Inflammatory macrophage treated with lipopolysaccharide for 1 hour (primary cell): ENCODE measurements at regions not wholly inside any gene's neighbourhood (a gene's known extent, or its start where the extent isn't known, plus 50 kb on each side); places are given as distances from the start of the nearest gene placed in this dataset.
A peak's percentile ranks its signal among the peaks of the same experiment; 100 is the strongest.
"Not testable (repeated sequence)": the region's sequence is repeated elsewhere in the genome, so short reads cannot be mapped to it uniquely, and the experiment has no call there.

Experiments
- DNase-seq, 2 donors: peaks; one replicate each; pipeline ENCODE4 v3.0.0-alpha.2; 2020 to 2022

DNA sequence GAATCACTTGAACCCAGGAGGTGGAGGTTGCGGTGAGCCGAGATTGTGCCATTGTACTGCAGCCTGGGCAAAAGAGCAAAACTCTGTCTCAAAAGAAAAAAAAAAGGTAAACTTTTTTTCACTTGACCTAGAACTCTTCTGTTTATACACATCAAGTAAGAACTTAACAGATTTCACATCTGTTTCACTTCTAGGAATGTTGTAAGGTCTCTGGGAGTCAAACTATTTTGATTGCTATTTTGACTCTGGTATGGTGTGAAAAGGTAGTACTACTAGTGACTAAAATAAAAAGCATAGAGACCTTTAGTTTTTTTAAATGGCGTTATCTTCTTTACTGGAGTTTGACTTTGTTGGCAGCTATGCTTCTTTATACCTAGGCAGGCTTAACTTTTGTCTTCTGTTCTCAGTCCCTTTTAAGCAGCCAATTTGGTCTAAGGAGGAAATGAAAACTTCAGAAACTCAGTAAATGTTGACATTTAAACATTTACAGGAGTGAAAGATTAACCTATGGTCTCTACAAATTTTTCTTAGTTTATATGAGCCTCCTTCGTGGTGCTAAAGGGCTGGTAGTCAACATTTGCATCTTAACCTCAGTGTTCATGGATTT, 84.7 kb downstream of the METTL2B start:
- not testable (repeated sequence) for DNase-seq

- DNase-seq, result not testable (repeated sequence)
These were observed 86.2 kb downstream of the METTL2B start for GRCh38 chr7:128562795-128563194.

- not testable (repeated sequence) for DNase-seq
These were observed 87.7 kb downstream of the METTL2B start for GRCh38 chr7:128564123-128564700.

DNA sequence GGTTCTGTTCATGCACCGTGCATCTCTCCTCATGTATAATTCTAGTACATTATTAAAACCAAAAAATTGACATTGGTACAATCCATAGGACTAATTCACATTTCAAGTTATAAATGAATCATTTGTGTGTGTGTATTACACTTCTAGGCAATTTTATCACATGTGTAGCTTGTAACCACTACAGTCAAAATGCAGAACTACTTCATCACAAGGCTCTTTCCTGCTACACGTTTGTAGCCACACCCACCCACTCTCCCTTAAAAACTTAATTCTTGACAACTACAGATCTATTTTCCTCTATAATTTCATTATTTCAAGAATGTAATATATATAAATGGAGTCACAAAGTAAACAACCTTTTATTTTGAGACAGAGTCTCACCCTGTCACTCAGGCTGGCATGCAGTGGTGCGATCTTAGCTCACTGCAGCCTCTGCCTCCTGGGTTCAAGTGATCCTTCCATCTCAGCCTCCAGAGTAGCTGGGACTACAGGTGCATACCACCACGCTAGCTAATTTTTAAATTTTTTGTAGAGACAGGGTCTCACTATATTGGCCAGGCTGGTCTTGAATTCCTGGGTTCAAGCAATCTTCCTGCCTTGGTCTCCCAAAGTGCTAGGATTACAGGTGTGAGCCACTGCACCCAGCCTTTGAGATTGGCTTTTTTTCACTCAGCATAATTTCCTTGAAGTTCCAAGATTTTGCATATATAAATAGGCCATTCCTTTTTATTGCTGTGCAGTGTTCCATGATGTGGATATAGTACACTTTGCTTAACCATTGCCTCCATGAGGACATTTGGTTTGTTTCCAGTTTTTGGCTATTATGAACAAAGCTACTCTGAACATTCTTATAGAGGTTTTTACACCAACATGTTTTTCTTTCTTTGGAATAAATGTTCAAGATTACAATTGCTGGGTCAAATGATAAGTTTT, 88.7 kb downstream of the METTL2B start:
- DNase-seq, result peak; percentile 37 to 55

DNA sequence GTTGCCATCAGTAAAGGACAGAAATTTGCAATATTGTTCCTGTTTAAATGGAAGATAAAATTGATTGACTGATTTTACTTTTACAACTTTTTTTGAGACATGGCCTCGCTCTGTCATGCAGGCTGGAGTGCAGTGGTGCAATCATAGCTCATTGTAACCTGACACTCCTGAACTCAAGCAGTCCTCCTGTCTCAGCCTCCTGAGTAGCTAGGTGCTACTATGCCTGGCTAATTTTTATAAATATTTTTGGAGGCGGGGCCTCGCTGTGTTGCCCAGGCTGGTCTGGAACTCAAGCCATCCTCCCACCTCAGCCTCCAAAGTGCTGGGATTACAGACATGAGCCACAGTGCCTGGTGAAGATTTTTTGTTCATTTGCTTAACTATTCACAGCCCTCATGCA, 96.8 kb upstream of the GARIN1A start:
- not testable (repeated sequence) for DNase-seq

DNA sequence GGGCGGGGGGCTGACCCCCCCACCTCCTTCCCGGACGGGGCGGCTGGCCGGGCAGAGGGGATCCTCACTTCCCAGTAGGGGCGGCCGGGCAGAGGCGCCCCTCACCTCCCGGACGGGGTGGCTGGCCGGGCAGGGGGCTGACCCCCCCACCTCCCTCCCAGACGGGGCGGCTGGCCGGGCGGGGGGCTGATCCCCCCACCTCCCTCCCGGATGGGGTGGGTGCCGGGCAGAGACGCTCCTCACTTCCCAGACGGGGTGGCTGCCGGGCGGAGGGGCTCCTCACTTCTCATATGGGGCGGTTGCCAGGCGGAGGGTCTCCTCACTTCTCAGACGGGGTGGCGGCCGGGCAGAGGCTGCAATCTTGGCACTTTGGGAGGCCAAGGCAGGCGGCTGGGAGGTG, 95.1 kb upstream of the GARIN1A start:
- not testable (repeated sequence) for DNase-seq

- not testable (repeated sequence) for DNase-seq
These were observed 92.2 kb upstream of the GARIN1A start for GRCh38 chr7:128579843-128580242.

- DNase-seq, result not testable (repeated sequence)
These were observed 91.0 kb upstream of the GARIN1A start for GRCh38 chr7:128581100-128581499.

GRCh38 chr7:128581825-128582561, 90.1 kb upstream of the GARIN1A start:
- not testable (repeated sequence) for DNase-seq

DNA sequence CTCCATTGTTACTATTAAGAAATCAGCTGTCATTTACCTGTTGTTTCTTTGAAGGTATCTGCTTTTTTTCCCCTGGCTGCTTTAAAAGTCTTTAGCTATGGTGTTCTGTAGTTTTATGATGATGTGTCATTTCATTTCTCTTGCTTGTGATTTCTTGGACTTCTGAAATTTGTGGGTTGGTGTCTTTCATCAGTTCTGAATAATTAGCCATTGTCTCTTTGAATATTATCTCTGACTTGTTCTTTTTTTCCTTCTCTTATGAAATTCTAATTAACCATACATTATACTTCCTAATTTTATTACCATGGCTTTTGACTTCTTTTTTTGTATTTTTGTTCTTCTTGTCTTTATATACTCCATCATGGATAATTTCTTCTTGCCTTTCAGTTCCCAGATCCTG, 85.4 kb upstream of the GARIN1A start:
- DNase-seq, result not testable (repeated sequence)

DNA sequence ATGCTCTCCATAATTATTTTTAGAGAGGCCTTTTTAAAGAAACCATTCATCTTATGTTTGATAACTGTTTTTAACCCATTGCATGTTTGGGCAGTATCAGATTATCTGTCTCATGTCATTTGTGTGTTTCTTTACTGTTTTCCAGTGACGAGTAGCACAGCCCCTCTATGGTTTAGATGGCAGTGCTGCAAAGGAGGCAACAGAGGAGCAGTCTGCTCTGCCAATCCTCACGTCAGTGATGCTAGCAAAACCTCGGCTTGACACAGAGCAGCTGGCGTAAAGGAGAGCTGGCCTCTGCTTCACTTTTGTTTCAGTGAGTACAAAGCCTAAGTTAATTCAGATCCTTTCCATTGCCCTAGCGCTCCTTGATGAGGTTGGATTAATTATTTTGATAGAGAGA, 80.4 kb upstream of the GARIN1A start:
- no peak for DNase-seq

DNA sequence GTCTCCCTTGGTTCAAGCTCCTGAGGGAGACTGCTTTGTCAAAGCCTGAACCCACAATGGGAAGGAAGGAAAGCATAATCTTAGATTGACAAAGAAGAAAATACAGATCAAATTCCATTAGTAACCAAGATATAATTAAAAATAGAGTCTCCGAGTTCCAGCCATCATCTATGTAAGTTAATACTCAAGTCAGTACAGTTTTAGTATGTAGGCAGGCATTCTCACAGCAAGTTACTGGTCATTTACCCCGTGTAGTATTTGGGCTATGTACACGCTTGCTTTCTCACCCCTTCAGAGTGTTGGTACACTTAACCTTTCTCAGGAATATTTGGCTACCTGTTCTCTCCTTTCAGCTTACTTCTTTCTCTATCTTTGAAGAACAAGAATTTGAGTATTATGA, 79.9 kb upstream of the GARIN1A start:
- not testable (repeated sequence) for DNase-seq

- DNase-seq, result peak; percentile 63 to 94
These were observed 78.0 kb upstream of the GARIN1A start for GRCh38 chr7:128594061-128594460.

DNA sequence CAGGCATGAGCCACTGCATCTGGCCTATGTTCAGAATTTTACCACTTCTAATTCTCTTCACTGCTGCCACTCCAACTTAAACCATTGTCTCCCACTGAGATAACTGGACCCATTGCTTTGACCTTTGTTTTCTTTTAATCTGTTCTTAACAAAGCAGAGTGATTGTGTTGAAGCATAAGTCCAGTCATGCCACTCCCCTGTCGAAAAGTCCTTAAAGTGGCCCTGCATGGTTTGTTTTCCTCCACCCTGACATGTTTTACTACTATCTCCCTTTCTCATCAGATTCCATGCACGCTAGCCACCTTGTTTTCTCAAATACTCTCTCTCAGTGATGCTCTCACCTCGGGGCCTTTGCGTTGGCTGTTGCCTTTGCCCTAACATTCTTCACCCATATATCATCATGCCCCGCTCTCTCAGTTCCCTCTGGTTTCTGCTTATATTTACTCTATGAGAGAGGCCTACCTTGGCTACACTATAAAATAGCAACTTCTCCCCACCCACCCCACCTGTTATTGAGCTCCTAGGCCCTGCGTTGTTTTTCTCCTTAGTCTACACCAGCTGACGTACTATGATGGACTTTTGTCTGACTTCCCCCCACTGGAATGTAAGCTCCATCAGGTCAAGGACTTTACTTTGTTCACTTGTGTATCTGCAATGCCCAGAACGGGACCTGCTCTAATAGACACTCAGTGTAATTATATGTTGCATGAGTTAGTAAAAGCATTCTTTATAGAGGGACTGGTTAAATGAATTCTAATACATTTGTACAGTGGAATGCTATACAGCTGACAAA, 75.6 kb upstream of the GARIN1A start:
- not testable (repeated sequence) for DNase-seq

GRCh38 chr7:128598946-128599345, 73.1 kb upstream of the GARIN1A start:
- not testable (repeated sequence) for DNase-seq

DNA sequence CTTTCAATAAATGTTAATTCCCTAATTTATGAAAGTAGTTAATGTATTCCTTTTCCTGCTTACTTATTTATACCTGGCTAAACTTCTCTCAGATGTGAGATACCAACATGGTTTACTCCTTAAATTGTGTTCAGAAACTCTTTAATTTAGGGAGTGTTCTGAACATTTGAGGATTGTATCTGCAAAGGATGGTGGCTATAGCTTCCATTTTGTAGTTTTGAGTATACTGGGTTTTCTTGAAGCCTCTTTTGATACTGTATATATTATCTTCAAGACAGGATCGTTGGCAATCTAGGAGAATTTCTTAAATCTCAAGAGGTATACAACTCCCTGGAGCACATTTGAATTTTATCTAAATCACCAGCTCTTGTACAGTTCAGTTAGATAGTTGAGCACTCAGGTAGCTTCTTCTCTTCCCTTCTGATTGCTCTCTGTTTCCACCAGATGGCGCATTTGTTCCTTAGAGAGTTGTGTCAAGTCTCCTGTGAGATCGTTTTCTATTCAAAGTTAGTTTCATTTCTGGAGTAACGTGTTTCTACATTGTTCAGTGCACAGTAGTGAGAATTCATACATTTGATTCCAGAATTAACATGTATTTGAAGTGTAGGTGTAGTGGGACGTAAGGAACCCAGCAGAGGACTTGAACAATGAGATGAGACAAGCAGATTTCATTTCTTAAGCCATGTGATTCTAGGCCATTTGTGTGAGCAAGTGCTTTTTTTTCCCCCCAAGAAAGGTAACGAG, 63.2 kb upstream of the GARIN1A start:
- DNase-seq, result peak; percentile 24 to 47

- not testable (repeated sequence) for DNase-seq
These were observed 58.7 kb upstream of the GARIN1A start for GRCh38 chr7:128613366-128613765.

- not testable (repeated sequence) for DNase-seq
These were observed 57.3 kb upstream of the GARIN1A start for GRCh38 chr7:128614812-128615211.

DNA sequence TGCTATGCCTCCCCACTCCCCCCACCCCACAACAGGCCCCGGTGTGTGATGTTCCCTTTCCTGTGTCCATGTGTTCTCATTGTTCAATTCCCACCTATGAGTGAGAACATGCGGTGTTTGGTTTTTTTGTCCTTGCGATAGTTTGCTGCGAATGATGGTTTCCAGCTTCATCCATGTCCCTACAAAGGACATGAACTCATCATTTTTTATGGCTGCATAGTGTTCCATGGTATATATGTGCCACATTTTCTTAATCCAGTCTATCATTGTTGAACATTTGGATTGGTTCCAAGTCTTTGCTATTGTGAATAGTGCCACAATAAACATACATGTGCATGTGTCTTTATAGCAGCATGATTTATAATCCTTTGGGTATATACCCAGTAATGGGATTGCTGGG, 55.3 kb upstream of the GARIN1A start:
- DNase-seq, result not testable (repeated sequence)
